Thyroid gland (tissue), 4 donors: ENCODE measurements at regions not wholly inside any gene's neighbourhood (a gene's known extent, or its start where the extent isn't known, plus 50 kb on each side); places are given as distances from the start of the nearest gene placed in this dataset.

Experiments used
- CTCF ChIP-seq, 6 experiments: fragments of 200-600 bp in 3 of 6; fragments of 450-650 bp in 3 of 6; sonication (generic) in 3 of 6; IDR thresholded peaks; one replicate each; pipeline ENCODE4 v1.5.1; 2016 to 2019; ENCODE audit warnings: antibody characterized with exemption in 6 of 6, mild to moderate bottlenecking in 2 of 6, inconsistent platforms in 1 of 6, moderate library complexity in 1 of 6
- POLR2A ChIP-seq, 2 donors: fragments of 450-650 bp; IDR thresholded peaks; one replicate each; pipeline ENCODE4 v1.6.1; 2017; ENCODE audit warnings: antibody characterized with exemption in 2 of 2, mild to moderate bottlenecking in 2 of 2, moderate library complexity in 1 of 2

- TF ChIP-seq CTCF (IDR thresholded peaks at IDR 0.05): no peak
- no peak for TF ChIP-seq POLR2A (IDR thresholded peaks at IDR 0.05)
These were observed 63.0 kb downstream of the GLUL start for GRCh38 chr1:182328591-182328990.
